LNCAP (cell line): ENCODE measurements at regions not wholly inside any gene's neighbourhood (a gene's known extent, or its start where the extent isn't known, plus 50 kb on each side); places are given as distances from the start of the nearest gene placed in this dataset.

Experiments
- TF ChIP-seq, protein P1 (sequence below): fragments of 450-650 bp; IDR thresholded peaks from 2 replicates; pipeline ENCODE4 v1.5.1; 2017; ENCODE audit warnings: mild to moderate bottlenecking

GRCh38 chr10:106520698-106521097 is 643.8 kb downstream of the SORCS1 start:
- TF ChIP-seq, protein P1, sequence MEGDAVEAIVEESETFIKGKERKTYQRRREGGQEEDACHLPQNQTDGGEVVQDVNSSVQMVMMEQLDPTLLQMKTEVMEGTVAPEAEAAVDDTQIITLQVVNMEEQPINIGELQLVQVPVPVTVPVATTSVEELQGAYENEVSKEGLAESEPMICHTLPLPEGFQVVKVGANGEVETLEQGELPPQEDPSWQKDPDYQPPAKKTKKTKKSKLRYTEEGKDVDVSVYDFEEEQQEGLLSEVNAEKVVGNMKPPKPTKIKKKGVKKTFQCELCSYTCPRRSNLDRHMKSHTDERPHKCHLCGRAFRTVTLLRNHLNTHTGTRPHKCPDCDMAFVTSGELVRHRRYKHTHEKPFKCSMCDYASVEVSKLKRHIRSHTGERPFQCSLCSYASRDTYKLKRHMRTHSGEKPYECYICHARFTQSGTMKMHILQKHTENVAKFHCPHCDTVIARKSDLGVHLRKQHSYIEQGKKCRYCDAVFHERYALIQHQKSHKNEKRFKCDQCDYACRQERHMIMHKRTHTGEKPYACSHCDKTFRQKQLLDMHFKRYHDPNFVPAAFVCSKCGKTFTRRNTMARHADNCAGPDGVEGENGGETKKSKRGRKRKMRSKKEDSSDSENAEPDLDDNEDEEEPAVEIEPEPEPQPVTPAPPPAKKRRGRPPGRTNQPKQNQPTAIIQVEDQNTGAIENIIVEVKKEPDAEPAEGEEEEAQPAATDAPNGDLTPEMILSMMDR, result no peak

DNA sequence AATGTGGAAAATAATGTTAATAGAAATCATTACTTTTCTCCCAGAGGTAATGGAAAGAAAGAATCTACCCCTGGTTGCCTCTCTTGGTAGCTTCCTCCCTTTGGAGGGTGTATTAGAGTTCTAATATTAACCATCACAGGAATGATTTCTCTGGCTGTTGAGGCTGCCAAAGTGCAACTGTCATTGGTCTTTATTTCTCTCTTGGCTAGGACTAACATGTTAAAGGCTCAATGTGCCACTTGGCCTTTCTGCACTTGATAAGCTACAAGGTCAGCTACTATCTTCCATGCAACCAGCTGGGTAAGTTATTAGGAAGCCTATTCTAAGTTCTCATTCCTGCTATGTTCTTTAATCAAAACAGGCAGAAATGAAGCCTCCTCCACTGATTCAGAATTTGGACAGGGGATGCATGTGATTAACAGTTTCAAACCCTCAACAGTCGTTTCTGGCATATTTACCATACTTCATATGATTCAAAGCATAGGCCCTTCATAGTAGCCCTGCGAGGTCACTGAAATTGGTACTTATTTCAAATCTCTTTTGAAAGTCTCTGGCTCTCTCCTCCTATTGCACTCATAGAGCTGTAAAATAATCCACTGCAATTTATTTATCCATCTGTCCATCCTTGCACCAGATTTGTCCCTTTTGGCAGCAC is 645.0 kb downstream of the SORCS1 start:
- TF ChIP-seq, protein P1, result no peak

GRCh38 chr10:106515206-106515790 is 649.2 kb downstream of the SORCS1 start:
- TF ChIP-seq, protein P1, result no peak

- TF ChIP-seq, protein P1, result no peak
Observed at GRCh38 chr10:106513352-106513771, 651.1 kb downstream of the SORCS1 start.

DNA sequence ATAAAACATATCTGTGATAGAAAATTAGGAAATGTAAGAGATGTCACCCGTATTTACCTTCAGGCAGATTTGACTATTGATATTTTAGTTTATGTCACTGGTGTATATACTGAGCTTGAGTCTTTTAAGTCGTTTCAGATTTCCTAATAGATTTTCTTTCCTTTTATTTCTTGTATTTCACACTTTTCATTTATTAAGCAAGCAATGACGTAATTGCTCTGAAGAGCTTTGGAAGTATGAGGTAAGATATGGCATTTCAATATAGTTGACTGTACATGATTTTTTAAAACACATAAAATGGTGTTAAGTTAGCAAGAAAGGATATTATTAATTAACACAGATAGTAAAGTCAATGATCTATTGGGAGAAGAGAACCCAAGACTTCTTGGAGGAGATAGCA is 652.6 kb downstream of the SORCS1 start:
- TF ChIP-seq, protein P1, result no peak

GRCh38 chr10:106508950-106509349 is 655.6 kb downstream of the SORCS1 start:
- TF ChIP-seq, protein P1, result no peak

DNA sequence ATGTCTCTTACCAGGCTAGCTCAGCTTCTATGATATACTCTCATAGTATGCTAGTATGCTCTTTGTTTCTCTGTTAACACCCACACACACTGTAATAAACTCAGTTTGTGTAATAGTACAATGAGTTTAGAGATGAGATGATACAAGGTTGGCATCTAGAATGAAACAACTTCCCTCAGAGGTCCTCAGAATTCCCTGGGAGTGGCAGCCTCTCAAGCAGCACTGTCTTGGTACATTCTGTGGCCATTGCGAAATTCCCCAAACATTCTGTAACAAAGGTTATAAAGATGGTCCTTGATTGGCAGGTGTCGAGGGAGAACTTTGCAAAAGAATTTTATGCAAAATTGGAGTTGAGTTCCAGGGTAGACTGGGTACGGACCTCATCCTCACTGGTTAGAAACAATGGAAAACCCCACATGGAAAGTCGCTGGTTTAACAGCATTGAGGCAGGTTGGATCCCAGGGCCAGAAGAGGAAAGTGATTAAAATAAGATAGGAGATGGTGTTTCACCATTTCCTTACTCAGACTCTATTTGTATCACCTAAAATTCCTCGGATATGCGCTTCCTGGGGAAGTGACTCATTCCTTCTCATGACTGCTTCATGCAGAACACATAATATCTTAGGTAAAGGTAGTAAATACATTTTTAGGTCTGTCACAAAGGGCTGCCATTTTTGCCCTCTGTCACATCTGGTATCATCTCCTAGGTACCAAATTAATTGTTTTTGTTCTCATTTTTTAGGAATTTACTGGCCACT is 657.8 kb downstream of the SORCS1 start:
- TF ChIP-seq, protein P1, result no peak
